Esophagus mucosa (tissue), 1 donor: ENCODE measurements at regions not wholly inside any gene's neighbourhood (a gene's known extent, or its start where the extent isn't known, plus 50 kb on each side); places are given as distances from the start of the nearest gene placed in this dataset.

Experiments
- ATAC-seq: fragments of 200-7000 bp; cut with Tn5 transposase; one replicate; pipeline ENCODE4 v1.9.1; 2020
- donor health status: DM: yes; HTN: yes; CAD: no.

GRCh38 chr12:94070520-94070919, 77.9 kb upstream of the PLXNC1 start:
- no peak for ATAC-seq

GRCh38 chr12:94071258-94071657, 77.1 kb upstream of the PLXNC1 start:
- no peak for ATAC-seq

GRCh38 chr12:94073441-94074051, 74.8 kb upstream of the PLXNC1 start:
- no peak for ATAC-seq

- no peak for ATAC-seq
Observed at GRCh38 chr12:94074216-94074979, 74.0 kb upstream of the PLXNC1 start.

- peak; percentile 93 for ATAC-seq
Observed at GRCh38 chr12:94074980-94075629, 73.3 kb upstream of the PLXNC1 start.

- ATAC-seq = no peak
Observed at GRCh38 chr12:94077209-94077608, 71.2 kb upstream of the PLXNC1 start.

- ATAC-seq = no peak
Observed at GRCh38 chr12:94078138-94078723, 70.1 kb upstream of the PLXNC1 start.

- no peak for ATAC-seq
Observed at GRCh38 chr12:94078736-94079509, 69.5 kb upstream of the PLXNC1 start.

- ATAC-seq = no peak
Observed at GRCh38 chr12:94079566-94080340, 68.6 kb upstream of the PLXNC1 start.

- ATAC-seq = no peak
Observed at GRCh38 chr12:94080341-94081009, 67.9 kb upstream of the PLXNC1 start.

GRCh38 chr12:94082690-94083089, 65.7 kb upstream of the PLXNC1 start:
- ATAC-seq = no peak

- ATAC-seq = no peak
Observed at GRCh38 chr12:94089891-94090290, 58.5 kb upstream of the PLXNC1 start.

GRCh38 chr12:94091624-94092023, 56.8 kb upstream of the PLXNC1 start:
- no peak for ATAC-seq

- peak; percentile 60 for ATAC-seq
Observed at GRCh38 chr12:94092516-94093241, 55.7 kb upstream of the PLXNC1 start.

- no peak for ATAC-seq
Observed at GRCh38 chr12:94094700-94095099, 53.7 kb upstream of the PLXNC1 start.

GRCh38 chr12:94095618-94096017, 52.8 kb upstream of the PLXNC1 start:
- ATAC-seq = no peak

- no peak for ATAC-seq
Observed at GRCh38 chr12:94098466-94098865, 49.9 kb upstream of the PLXNC1 start.
